Cardiac septum (tissue), 1 donor: ENCODE measurements at regions not wholly inside any gene's neighbourhood (a gene's known extent, or its start where the extent isn't known, plus 50 kb on each side); places are given as distances from the start of the nearest gene placed in this dataset.

ENCODE experiments used
- DNase-seq: peaks from one replicate; pipeline ENCODE4 v3.0.0-alpha.2; 2020; ENCODE audit warnings: low spot score
- intact Hi-C: fragments of 100-400 bp; cut with DNase I; formaldehyde crosslinking; loops from one replicate; pipeline ENCODE4 v1.14.0; 2022
- donor health status: DM: no; HTN: no; CAD: no.

DNA sequence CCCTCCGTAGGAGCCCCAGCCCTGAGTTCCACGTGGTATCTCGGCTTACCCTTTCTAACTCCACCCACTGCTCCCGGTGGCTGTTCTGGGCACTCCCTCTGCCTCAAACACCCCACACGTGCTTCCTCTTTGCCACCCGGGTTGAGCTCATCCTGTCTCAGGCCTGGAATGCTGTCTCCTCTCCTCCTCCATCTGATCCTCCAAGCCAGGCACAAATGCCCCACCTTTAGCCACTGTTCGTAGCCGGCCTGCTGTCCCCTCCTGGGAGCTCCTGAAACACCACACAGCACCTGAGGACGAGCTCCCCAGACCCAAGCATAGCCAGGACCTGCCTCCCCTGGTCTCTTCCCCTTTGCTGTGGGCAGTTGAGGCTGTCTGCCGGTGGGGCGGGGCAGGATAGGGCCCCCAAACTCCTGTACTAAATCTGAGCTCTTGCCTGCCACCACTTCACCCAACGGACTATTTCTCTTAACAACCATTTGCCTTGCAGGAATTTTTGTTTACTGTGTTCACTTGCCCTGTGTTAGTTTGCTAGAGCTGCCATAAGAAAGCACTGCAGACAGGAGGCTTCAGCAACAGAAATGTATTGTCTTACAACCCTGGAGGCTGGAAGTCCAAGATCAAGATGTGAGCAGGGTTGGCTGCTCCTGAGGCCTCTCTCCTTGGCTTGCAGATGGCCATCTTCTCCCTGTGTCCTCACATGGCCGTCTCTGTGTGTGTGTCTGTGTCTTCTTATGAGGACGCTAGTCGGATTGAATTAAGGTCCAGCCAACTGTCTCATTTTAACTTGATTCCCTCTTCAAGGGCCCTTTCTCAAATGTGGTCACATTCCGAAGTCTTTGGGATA, 58.3 kb upstream of the SHH start:
- peak; percentile 67 for DNase-seq
- intact Hi-C loops: no loop called here

GRCh38 chr7:155869784-155870076, 57.5 kb upstream of the SHH start:
- intact Hi-C loops: no loop called here
- peak; percentile 66 for DNase-seq

- intact Hi-C loops: no loop called here
- no peak for DNase-seq
These were observed 56.9 kb upstream of the SHH start for GRCh38 chr7:155868955-155869783.

DNA sequence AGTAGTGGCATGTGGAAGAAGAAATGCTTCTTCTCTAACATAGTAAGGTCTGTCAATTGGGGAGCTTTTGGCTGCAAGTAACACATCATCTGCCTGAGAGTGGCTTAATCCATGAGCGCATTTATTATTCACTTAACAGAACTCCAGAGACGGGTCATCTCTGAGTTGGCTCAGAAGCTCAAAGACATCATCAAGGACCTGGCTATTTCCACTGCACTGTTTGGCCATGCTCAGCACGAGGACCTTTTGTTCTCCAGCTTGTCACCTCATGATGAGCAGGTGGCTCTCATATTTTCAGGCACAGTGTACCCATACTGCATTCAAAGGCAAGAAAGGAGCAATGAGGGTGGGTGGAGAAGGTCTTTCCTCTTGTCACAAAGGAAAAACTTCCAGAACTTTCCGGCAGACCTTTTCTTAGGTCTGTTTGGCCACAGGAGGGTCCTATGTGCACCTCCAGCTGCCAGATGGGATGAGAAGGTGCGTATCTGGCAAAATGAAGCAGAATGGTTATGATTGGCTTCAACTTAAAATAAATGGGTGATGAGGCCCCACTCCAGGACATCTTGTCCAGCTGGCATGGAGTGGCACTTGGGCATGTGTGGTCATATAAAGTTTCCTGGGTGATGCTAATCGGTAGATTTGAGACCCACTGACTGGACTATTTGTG, 55.6 kb upstream of the SHH start:
- DNase-seq: peak; percentile 47
- intact Hi-C loops: no loop called here

- DNase-seq: no peak
- intact Hi-C loops: no loop called here
These were observed 55.0 kb upstream of the SHH start for GRCh38 chr7:155867280-155867679.

DNA sequence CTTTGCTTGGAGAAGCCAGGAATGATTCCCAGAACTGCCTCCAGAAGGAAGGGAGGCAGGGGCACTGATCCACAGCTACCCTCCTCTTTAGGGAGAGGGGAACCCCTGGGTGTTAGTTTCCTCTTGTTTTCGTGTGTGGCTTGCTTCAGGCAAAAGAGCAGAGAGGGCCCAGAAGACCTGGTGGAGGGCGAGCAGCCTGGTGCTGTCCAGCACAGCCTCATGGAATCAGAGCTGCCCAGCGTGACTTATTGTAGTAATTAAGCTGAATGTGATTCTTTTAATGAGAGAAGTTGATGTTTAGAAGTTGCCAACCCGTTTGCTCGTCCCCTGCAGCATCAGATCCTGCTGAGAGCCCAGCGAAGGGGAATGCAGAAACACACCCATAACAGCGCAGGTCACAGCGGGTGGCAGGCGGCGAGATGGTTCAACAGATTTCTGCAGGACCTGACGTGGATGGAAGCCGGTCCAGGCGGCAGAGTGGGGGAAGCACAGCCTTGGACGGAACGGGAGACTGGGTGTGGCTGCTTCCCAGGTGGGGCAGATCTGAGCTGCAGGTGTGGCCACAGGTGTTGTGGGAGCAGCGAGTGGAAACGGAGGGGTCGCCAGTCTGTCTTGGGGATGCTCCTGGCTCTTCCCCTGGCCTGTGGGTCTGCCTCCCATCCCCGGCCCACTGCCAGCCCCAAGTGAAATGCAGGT, 53.7 kb upstream of the SHH start:
- intact Hi-C loops: no loop called here

GRCh38 chr7:155864991-155865690, 52.9 kb upstream of the SHH start:
- intact Hi-C loops: no loop called here
- peak; percentile 33 for DNase-seq

More for the DNA sequence above, 53.7 kb upstream of the SHH start:
- DNase-seq: peak; percentile 29

DNA sequence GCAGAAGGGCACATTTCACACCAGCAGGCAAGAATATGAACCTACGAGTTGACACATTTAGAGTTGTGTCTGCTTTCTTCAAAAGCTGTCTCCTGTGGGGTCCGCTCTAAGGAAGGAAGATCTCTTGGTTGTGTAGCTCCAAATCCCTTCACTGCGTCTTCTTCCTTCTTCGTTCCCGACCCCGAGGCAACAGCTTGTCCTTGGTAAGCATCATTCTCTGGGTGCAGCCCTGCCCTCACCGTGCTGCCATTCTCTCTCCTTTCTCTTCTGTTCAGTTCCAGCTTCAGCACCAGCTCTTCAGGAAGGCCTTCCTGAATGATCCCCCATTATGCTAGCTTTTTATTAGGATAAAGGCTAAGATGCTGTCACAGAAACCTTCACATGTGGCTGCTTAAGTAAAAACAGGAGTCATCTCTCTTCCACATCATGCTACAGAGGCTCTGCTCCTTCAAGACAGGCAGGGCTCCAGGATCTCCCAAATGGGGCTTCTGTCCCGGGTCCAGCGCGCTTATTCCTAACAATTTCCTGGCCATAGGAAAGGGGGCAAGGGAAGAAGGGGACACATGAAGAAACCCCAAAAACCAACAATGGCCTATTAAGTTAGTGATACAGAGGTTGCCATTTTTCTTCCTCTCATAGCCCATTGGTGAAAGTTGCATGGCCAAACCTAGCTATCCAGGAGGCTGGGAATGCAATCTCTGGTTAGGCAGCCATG, 52.2 kb upstream of the SHH start:
- no peak for DNase-seq
- intact Hi-C loops: no loop called here

- intact Hi-C loops: no loop called here
- no peak for DNase-seq
These were observed 51.5 kb upstream of the SHH start for GRCh38 chr7:155863721-155864151.

GRCh38 chr7:155862123-155862892, 50.0 kb upstream of the SHH start:
- DNase-seq: peak; percentile 58
- intact Hi-C loops: no loop called here
